Activated T-helper 17 cell treated with anti-CD3 and anti-CD28 coated beads, Interleukin-2, amount 50 U/mL, for 72 hours (primary cell): ENCODE measurements at regions not wholly inside any gene's neighbourhood (a gene's known extent, or its start where the extent isn't known, plus 50 kb on each side); places are given as distances from the start of the nearest gene placed in this dataset.
A peak's percentile ranks its signal among the peaks of the same experiment; 100 is the strongest.

Experiments used
- ATAC-seq: fragments of 150-1000 bp; cut with Tn5 transposase; replicated peaks from 2 replicates; pipeline ENCODE4 v1.10.0; 2021; ENCODE audit warnings: mild to moderate bottlenecking, moderate library complexity
- H3K27ac Mint-ChIP-seq: one replicate; pipeline ENCODE4 v1.8.0; 2022; ENCODE audit warnings: mixed read lengths
- H3K27me3 Mint-ChIP-seq: one replicate; pipeline ENCODE4 v1.8.0; 2022; ENCODE audit warnings: mixed read lengths
- H3K36me3 Mint-ChIP-seq: one replicate; pipeline ENCODE4 v1.8.0; 2022; ENCODE audit warnings: low read depth, mild to moderate bottlenecking, mixed read lengths
- H3K4me1 Mint-ChIP-seq: one replicate; pipeline ENCODE4 v1.8.0; 2022; ENCODE audit warnings: mixed read lengths
- H3K4me3 Mint-ChIP-seq: one replicate; pipeline ENCODE4 v1.8.0; 2022; ENCODE audit warnings: mild to moderate bottlenecking, mixed read lengths
- H3K9me3 Mint-ChIP-seq: one replicate; pipeline ENCODE4 v1.8.0; 2022; ENCODE audit warnings: mixed read lengths

DNA sequence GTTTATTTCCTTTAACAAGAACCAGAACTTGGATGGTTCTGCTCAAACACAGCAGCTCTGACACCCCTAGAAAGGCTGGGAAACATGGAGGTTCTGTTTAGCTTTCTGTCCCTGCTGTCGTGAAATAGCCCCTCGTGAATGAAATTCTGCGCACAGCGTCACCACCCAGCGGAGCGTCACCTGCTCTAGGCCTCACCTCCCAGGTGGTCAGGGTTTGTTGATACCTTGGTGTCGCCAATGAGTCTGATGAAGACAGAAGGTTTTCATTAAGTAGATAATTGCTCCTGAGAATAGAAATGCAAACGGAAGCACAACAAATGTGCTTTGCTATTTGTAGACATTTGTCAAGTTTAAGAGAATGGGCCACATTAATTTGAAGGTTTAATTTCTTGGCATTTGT, 135.1 kb downstream of the EDN3 start:
- Mint-ChIP-seq H3K4me3 (no peak overlapping the region), H3K4me1 (no peaks in the 10 kb centered on the region), H3K27me3 (peaks cover 9% of the 10 kb centered on the region), H3K36me3 (no peaks in the 10 kb centered on the region), H3K9me3 (no peaks in the 10 kb centered on the region), H3K27ac (no peak overlapping the region)
- ATAC-seq, result no peak

- Mint-ChIP-seq H3K27me3 (peaks cover 18% of the 10 kb centered on the region), H3K9me3 (no peaks in the 10 kb centered on the region), H3K27ac (no peak overlapping the region), H3K36me3 (no peaks in the 10 kb centered on the region), H3K4me1 (no peaks in the 10 kb centered on the region), H3K4me3 (no peak overlapping the region)
- ATAC-seq, result no peak
These were observed 137.2 kb downstream of the EDN3 start for GRCh38 chr20:59437601-59438031.

DNA sequence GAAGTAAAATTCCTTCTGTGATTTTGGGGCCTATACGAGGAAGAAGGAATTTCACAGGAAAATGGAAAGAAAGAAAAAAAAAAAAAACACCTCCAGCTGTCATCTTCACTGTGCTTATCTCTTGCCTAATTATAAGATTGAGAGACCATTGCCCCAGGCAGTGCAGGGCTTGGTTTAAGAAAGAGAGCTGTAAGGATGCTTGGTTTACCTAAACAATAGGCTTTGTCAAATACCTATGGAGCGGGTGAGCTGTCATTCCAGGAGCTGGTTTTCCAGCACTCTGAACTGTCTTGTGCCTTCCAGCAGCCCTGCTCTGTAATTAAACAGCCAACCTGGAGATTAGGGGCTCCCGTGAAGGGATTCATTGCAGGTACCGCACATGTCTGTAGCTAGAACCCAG, 137.8 kb downstream of the EDN3 start:
- no peaks in the 10 kb centered on the region for H3K9me3 Mint-ChIP-seq
- no peaks in the 10 kb centered on the region for H3K36me3 Mint-ChIP-seq

DNA sequence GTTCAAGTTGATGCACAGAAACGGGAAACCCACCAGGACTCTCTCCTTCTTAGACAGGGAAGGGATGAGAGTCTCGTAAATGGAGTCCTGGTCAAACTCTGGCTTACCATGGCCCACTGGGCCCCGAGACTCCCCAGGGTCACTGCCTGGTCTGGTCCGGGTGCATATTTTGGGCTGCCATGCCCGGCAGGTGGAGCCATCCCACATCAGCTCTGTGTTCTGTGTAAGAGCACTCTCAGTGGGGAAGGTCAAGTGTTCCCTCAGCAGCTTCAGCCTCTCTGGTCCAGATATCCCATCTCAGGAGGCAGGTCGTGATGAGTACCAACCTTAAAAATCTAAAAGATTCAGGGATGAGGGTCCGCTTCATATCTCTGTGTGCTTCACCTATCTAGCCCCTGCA, 138.8 kb downstream of the EDN3 start:
- Mint-ChIP-seq H3K9me3 (no peaks in the 10 kb centered on the region), H3K4me3 (no peak overlapping the region), H3K36me3 (no peaks in the 10 kb centered on the region), H3K27me3 (peaks cover 22% of the 10 kb centered on the region), H3K4me1 (no peaks in the 10 kb centered on the region), H3K27ac (no peak overlapping the region)
- ATAC-seq, result no peak

More for the DNA sequence above, 137.8 kb downstream of the EDN3 start:
- Mint-ChIP-seq H3K4me3 (no peak overlapping the region), H3K27me3 (peaks cover 18% of the 10 kb centered on the region), H3K4me1 (no peaks in the 10 kb centered on the region), H3K27ac (no peak overlapping the region)
- ATAC-seq, result no peak

- ATAC-seq, result no peak
These were observed 140.9 kb downstream of the EDN3 start for GRCh38 chr20:59441306-59441705.

GRCh38 chr20:59441860-59442810, 141.7 kb downstream of the EDN3 start:
- ATAC-seq, result no peak
- Mint-ChIP-seq H3K4me1 (no peaks in the 10 kb centered on the region), H3K36me3 (no peaks in the 10 kb centered on the region), H3K27ac (no peak overlapping the region), H3K27me3 (peaks cover 41% of the 10 kb centered on the region), H3K9me3 (no peaks in the 10 kb centered on the region), H3K4me3 (no peak overlapping the region)

More at GRCh38 chr20:59441306-59441705, 140.9 kb downstream of the EDN3 start:
- peaks cover 35% of the 10 kb centered on the region for H3K27me3 Mint-ChIP-seq
- H3K4me3 Mint-ChIP-seq, result no peak overlapping the region
- no peaks in the 10 kb centered on the region for H3K4me1 Mint-ChIP-seq
- H3K27ac Mint-ChIP-seq, result peak overlapping the region; percentile 69
- H3K9me3 Mint-ChIP-seq, result no peaks in the 10 kb centered on the region
- no peaks in the 10 kb centered on the region for H3K36me3 Mint-ChIP-seq

GRCh38 chr20:59443550-59443949, 143.1 kb downstream of the EDN3 start:
- ATAC-seq, result no peak
- no peak overlapping the region for H3K4me3 Mint-ChIP-seq
- H3K27me3 Mint-ChIP-seq, result peaks cover 53% of the 10 kb centered on the region
- no peaks in the 10 kb centered on the region for H3K36me3 Mint-ChIP-seq
- no peaks in the 10 kb centered on the region for H3K4me1 Mint-ChIP-seq
- no peak overlapping the region for H3K27ac Mint-ChIP-seq
- no peaks in the 10 kb centered on the region for H3K9me3 Mint-ChIP-seq

GRCh38 chr20:59446376-59446775, 146.0 kb downstream of the EDN3 start:
- Mint-ChIP-seq H3K36me3 (no peaks in the 10 kb centered on the region), H3K4me1 (no peaks in the 10 kb centered on the region), H3K9me3 (no peaks in the 10 kb centered on the region), H3K27ac (no peak overlapping the region), H3K27me3 (peaks cover 64% of the 10 kb centered on the region), H3K4me3 (no peak overlapping the region)
- no peak for ATAC-seq

DNA sequence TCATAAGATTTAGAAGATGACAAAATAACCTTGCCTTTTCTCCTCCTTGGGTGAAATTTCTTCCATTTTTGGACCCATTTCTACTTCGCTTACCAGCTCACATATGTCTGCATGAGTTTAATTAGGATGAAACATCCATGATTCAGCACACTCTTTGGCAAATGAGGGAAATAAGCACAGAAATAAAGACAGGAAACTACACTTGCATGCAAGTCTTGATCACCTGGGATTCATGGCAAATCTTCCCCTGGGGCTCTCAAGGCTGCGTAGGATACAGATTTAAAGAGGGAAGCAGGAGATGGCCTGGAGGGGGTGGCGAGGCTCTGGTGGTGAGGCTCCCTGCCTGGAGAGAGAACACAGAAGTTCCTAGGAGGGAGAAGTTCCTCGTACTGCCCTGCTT, 147.8 kb downstream of the EDN3 start:
- no peaks in the 10 kb centered on the region for H3K36me3 Mint-ChIP-seq
- H3K4me1 Mint-ChIP-seq, result no peaks in the 10 kb centered on the region
- H3K27ac Mint-ChIP-seq, result no peak overlapping the region
- no peaks in the 10 kb centered on the region for H3K9me3 Mint-ChIP-seq
- peaks cover 66% of the 10 kb centered on the region for H3K27me3 Mint-ChIP-seq
- no peak for ATAC-seq
- H3K4me3 Mint-ChIP-seq, result no peak overlapping the region

- Mint-ChIP-seq H3K9me3 (no peaks in the 10 kb centered on the region), H3K27me3 (peaks cover 61% of the 10 kb centered on the region), H3K27ac (no peak overlapping the region), H3K4me3 (no peak overlapping the region), H3K36me3 (no peaks in the 10 kb centered on the region), H3K4me1 (no peaks in the 10 kb centered on the region)
- ATAC-seq, result no peak
These were observed 148.5 kb downstream of the EDN3 start for GRCh38 chr20:59448851-59449444.

- Mint-ChIP-seq H3K27me3 (peaks cover 46% of the 10 kb centered on the region), H3K9me3 (no peaks in the 10 kb centered on the region), H3K4me1 (no peaks in the 10 kb centered on the region), H3K4me3 (no peak overlapping the region), H3K27ac (no peak overlapping the region), H3K36me3 (no peaks in the 10 kb centered on the region)
- ATAC-seq, result no peak
These were observed 150.7 kb downstream of the EDN3 start for GRCh38 chr20:59451066-59451630.

DNA sequence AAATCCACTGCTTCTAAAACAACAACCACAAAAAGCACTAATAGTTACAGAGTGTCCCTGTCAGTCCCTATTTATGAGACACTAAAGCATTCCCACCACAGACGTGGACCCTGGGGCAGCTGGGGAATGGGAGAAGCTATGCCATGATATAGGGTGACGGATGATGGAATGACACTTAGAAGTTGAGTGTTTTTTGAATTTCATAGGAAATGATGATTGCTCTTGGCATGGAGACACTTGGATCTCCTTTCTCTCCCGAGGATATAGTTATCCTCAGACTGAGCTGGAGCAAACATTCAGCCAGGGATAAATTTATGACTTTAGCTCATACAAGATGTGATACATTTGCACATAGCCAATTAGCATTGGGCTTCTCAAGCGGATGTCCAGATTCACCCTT, 151.2 kb downstream of the EDN3 start:
- Mint-ChIP-seq H3K4me3 (no peak overlapping the region), H3K4me1 (no peaks in the 10 kb centered on the region), H3K9me3 (no peaks in the 10 kb centered on the region), H3K27me3 (peaks cover 42% of the 10 kb centered on the region), H3K36me3 (no peaks in the 10 kb centered on the region), H3K27ac (no peak overlapping the region)
- no peak for ATAC-seq

- no peaks in the 10 kb centered on the region for H3K36me3 Mint-ChIP-seq
- no peaks in the 10 kb centered on the region for H3K4me1 Mint-ChIP-seq
- ATAC-seq, result no peak
- H3K27ac Mint-ChIP-seq, result no peak overlapping the region
- peaks cover 34% of the 10 kb centered on the region for H3K27me3 Mint-ChIP-seq
- H3K4me3 Mint-ChIP-seq, result no peak overlapping the region
- no peaks in the 10 kb centered on the region for H3K9me3 Mint-ChIP-seq
These were observed 151.5 kb upstream of the PHACTR3 start for GRCh38 chr20:59452856-59453255.

- peaks cover 23% of the 10 kb centered on the region for H3K27me3 Mint-ChIP-seq
- no peaks in the 10 kb centered on the region for H3K4me1 Mint-ChIP-seq
- no peak overlapping the region for H3K27ac Mint-ChIP-seq
- ATAC-seq, result no peak
- H3K9me3 Mint-ChIP-seq, result no peaks in the 10 kb centered on the region
- no peaks in the 10 kb centered on the region for H3K36me3 Mint-ChIP-seq
- H3K4me3 Mint-ChIP-seq, result no peak overlapping the region
These were observed 150.4 kb upstream of the PHACTR3 start for GRCh38 chr20:59453759-59454560.
